BLaER1 (cell line): ENCODE measurements at regions not wholly inside any gene's neighbourhood (a gene's known extent, or its start where the extent isn't known, plus 50 kb on each side); places are given as distances from the start of the nearest gene placed in this dataset.
A peak's percentile ranks its signal among the peaks of the same experiment; 100 is the strongest.
"Not testable (repeated sequence)": the region's sequence is repeated elsewhere in the genome, so short reads cannot be mapped to it uniquely, and the experiment has no call there.

ENCODE experiments used
- H3K27ac ChIP-seq: shearing (Covaris generic); formaldehyde crosslinking; 2 replicates; pipeline ENCODE4 v1.8.1; 2022
- H3K27me3 ChIP-seq: shearing (Covaris generic); formaldehyde crosslinking; 2 replicates; pipeline ENCODE4 v1.8.1; 2022
- H3K36me3 ChIP-seq: shearing (Covaris generic); formaldehyde crosslinking; 2 replicates; pipeline ENCODE4 v1.8.1; 2022
- H3K4me1 ChIP-seq: shearing (Covaris generic); formaldehyde crosslinking; 2 replicates; pipeline ENCODE4 v1.8.1; 2022
- H3K4me2 ChIP-seq: shearing (Covaris generic); formaldehyde crosslinking; 2 replicates; pipeline ENCODE4 v1.8.1; 2022
- H3K4me3 ChIP-seq: shearing (Covaris generic); formaldehyde crosslinking; 2 replicates; pipeline ENCODE4 v1.8.1; 2022
- H3K9ac ChIP-seq: shearing (Covaris generic); formaldehyde crosslinking; 2 replicates; pipeline ENCODE4 v1.8.1; 2022
- H3K9me3 ChIP-seq: shearing (Covaris generic); formaldehyde crosslinking; 2 replicates; pipeline ENCODE4 v1.8.1; 2022
- H4K20me1 ChIP-seq: shearing (Covaris generic); formaldehyde crosslinking; 2 replicates; pipeline ENCODE4 v1.8.1; 2022
- Cebpa-rat ChIP-seq: shearing (Covaris generic); IDR thresholded peaks from 2 replicates; pipeline ENCODE4 v1.8.1; 2022

- Histone ChIP-seq H4K20me1 (no peaks in the 10 kb centered on the region), H3K4me1 (peaks cover 19% of the 10 kb centered on the region), H3K36me3 (no peaks in the 10 kb centered on the region), H3K27ac (peak overlapping the region; percentile 57), H3K4me2 (peak overlapping the region; percentile 73), H3K9me3 (no peaks in the 10 kb centered on the region), H3K9ac (peak overlapping the region; percentile 42; the same call in 1 of the 2 replicates), H3K27me3 (no peaks in the 10 kb centered on the region), H3K4me3 (peak overlapping the region; percentile 11; the same call in 1 of the 2 replicates)
- no peak for TF ChIP-seq Cebpa-rat
Measured at GRCh38 chr15:34665498-34666116, 82.2 kb upstream of the GOLGA8B start.

- Histone ChIP-seq H3K9me3 (no peaks in the 10 kb centered on the region), H3K4me1 (peaks cover 19% of the 10 kb centered on the region), H3K27me3 (no peaks in the 10 kb centered on the region), H3K4me3 (no peak overlapping the region), H3K9ac (no peak overlapping the region), H3K36me3 (no peaks in the 10 kb centered on the region), H4K20me1 (no peaks in the 10 kb centered on the region), H3K4me2 (no peak overlapping the region), H3K27ac (no peak overlapping the region)
- TF ChIP-seq Cebpa-rat = no peak
Measured at GRCh38 chr15:34664418-34664817, 81.0 kb upstream of the GOLGA8B start.

DNA sequence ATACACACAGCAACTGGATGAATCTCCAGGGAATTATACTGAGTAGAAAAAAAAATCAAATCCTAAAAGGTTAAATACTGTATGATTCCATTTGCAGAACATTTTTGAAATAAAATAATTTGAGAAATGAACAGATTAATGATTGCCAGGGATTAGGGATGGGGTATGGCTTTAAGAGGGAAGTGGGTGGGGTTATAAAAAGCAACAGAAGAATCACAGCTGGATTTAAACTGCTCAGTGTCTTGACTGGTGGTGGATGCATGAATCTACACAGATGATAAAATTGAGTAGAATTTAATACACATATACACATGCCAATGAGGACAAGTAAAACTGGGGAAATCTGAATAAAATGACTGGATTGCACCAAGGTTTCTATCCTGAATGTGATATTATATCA is 79.7 kb upstream of the GOLGA8B start:
- Histone ChIP-seq H3K36me3 (no peaks in the 10 kb centered on the region), H3K4me2 (no peak overlapping the region), H3K4me1 (peaks cover 19% of the 10 kb centered on the region), H3K4me3 (no peak overlapping the region), H3K9ac (no peak overlapping the region), H4K20me1 (no peaks in the 10 kb centered on the region), H3K27me3 (no peaks in the 10 kb centered on the region), H3K9me3 (no peaks in the 10 kb centered on the region), H3K27ac (no peak overlapping the region)
- TF ChIP-seq Cebpa-rat = no peak

DNA sequence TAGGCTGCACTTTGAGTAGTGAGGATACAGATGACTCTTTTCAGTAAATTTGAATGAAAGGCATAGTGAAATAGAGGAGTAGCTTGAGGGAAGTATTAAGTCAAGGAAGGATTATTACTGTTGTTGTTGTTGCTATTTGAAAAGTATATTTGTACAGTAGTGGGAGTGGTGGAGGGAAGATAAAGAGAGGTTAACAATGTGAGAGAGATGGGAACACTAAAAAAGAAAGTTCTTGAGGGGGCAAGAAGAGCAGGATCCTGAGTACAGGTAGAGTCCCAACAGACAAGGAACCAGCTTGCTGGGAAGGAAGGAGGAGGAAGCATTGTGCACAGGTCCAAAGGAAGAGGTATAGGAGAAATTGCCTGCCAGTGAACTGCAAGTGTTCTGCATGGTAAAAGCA is 75.6 kb upstream of the GOLGA8B start:
- Histone ChIP-seq H3K9me3 (no peaks in the 10 kb centered on the region), H3K27me3 (no peaks in the 10 kb centered on the region), H4K20me1 (no peaks in the 10 kb centered on the region), H3K4me2 (no peak overlapping the region), H3K9ac (no peak overlapping the region), H3K36me3 (no peaks in the 10 kb centered on the region), H3K4me3 (no peak overlapping the region), H3K27ac (no peak overlapping the region), H3K4me1 (no peaks in the 10 kb centered on the region)
- TF ChIP-seq Cebpa-rat = no peak

GRCh38 chr15:34657469-34658127 is 74.1 kb upstream of the GOLGA8B start:
- Histone ChIP-seq H3K9me3 (no peaks in the 10 kb centered on the region), H4K20me1 (no peaks in the 10 kb centered on the region), H3K4me2 (no peak overlapping the region), H3K4me1 (peaks cover 3% of the 10 kb centered on the region; the same call in 1 of the 2 replicates), H3K27me3 (no peaks in the 10 kb centered on the region), H3K36me3 (no peaks in the 10 kb centered on the region), H3K27ac (no peak overlapping the region), H3K4me3 (no peak overlapping the region), H3K9ac (no peak overlapping the region)
- TF ChIP-seq Cebpa-rat = no peak

DNA sequence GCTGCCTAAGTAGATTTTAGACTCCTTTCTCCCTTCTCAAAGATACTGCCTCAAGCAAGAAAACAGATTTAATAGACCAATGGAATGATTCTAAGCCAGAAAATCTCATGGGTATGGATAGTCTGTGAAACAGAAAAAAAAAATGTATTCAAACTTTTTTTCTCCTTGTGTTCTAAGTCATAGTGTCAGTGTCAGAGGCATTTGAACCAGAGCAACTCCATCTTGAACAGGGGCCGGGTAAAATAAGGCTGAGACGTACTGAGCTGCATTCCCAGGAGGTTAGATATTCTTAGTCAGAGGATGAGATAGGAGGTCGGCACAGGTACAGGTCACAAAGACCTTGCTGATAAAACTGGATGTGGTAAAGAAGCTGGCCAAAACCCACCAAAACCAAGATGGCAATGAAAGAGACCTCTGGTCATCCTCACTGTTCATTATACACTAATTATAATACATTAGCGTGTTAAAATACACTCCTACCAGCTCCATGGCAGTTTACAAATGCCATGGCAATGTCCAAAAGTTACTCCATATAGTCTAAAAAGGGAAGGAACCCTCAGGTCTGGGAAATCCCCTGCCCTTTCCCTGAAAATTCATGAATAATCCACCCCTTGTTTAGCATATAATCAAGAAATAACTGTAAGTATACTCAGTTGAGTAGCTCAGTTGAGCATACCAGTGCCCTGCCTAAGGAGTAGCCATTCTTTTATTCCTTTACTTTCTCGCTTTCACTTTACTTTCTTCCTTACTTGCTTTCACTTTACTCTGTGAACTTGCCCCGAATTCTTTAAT is 72.8 kb upstream of the GOLGA8B start:
- no peaks in the 10 kb centered on the region for H3K27me3 ChIP-seq
- H3K27ac ChIP-seq = no peak overlapping the region
- no peak overlapping the region for H3K4me3 ChIP-seq
- no peak for TF ChIP-seq Cebpa-rat
- H4K20me1 ChIP-seq = no peaks in the 10 kb centered on the region
- H3K36me3 ChIP-seq = no peaks in the 10 kb centered on the region
- H3K9ac ChIP-seq = no peak overlapping the region
- H3K4me2 ChIP-seq = no peak overlapping the region
- no peaks in the 10 kb centered on the region for H3K9me3 ChIP-seq
- H3K4me1 ChIP-seq = peaks cover 4% of the 10 kb centered on the region; the same call in 1 of the 2 replicates

- TF ChIP-seq Cebpa-rat = no peak
- H3K9me3 ChIP-seq = no peaks in the 10 kb centered on the region
Measured at GRCh38 chr15:34655326-34655725, 71.9 kb upstream of the GOLGA8B start.

GRCh38 chr15:34654625-34655024 is 71.2 kb upstream of the GOLGA8B start:
- Histone ChIP-seq H3K4me2 (no peak overlapping the region), H3K36me3 (no peaks in the 10 kb centered on the region), H3K9me3 (no peaks in the 10 kb centered on the region), H3K4me3 (no peak overlapping the region), H3K4me1 (peaks cover 4% of the 10 kb centered on the region; the same call in 1 of the 2 replicates), H3K27ac (no peak overlapping the region), H3K9ac (no peak overlapping the region), H3K27me3 (no peaks in the 10 kb centered on the region), H4K20me1 (no peaks in the 10 kb centered on the region)
- TF ChIP-seq Cebpa-rat = no peak

More at GRCh38 chr15:34655326-34655725, 71.9 kb upstream of the GOLGA8B start:
- Histone ChIP-seq H4K20me1 (no peaks in the 10 kb centered on the region), H3K27ac (no peak overlapping the region), H3K9ac (no peak overlapping the region), H3K4me1 (peaks cover 4% of the 10 kb centered on the region; the same call in 1 of the 2 replicates), H3K27me3 (no peaks in the 10 kb centered on the region), H3K36me3 (no peaks in the 10 kb centered on the region), H3K4me2 (no peak overlapping the region), H3K4me3 (no peak overlapping the region)

DNA sequence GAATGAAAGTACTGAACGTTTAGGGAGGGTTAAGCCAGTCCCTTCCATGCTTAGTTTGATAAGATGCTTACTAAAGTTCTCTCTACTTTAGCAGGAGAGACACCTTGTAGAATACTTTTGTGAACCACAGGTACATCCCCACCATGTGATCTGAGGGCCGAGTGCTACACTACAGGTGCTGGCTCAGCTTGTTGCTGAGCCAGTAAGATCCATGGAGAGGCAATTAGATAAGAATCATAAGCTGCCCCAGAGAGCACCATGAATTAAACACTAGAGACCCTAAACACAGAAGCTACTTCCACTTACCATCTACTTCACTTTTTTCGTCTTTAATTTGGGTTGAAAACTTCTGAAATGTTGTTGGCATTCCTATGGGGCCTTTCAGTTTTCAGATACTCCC is 70.5 kb upstream of the GOLGA8B start:
- no peak overlapping the region for H3K4me2 ChIP-seq
- no peaks in the 10 kb centered on the region for H3K27me3 ChIP-seq

DNA sequence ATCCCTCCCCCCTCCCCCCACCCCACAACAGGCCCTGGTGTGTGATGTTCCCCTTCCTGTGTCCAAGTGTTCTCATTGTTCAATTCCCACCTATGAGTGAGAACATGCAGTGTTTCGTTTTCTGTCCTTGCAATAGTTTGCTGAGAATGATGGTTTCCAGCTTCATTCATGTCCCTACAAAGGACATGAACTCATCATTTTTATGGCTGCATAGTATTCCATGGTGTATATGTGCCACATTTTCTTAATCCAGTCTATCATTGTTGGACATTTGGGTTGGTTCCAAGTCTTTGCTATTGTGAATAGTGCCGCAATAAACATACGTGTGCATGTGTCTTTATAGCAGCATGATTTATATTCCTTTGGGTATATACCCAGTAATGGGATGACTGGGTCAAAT is 69.9 kb upstream of the GOLGA8B start:
- H3K4me2 ChIP-seq, H3K36me3 ChIP-seq, H3K9ac ChIP-seq, H3K9me3 ChIP-seq, H3K27ac ChIP-seq, H3K27me3 ChIP-seq, H3K4me3 ChIP-seq, H4K20me1 ChIP-seq, H3K4me1 ChIP-seq: not testable (repeated sequence)

More for the DNA sequence above, 70.5 kb upstream of the GOLGA8B start:
- Histone ChIP-seq H3K27ac (no peak overlapping the region), H3K9ac (no peak overlapping the region), H3K4me3 (no peak overlapping the region), H3K4me1 (peaks cover 4% of the 10 kb centered on the region; the same call in 1 of the 2 replicates), H4K20me1 (no peaks in the 10 kb centered on the region), H3K9me3 (no peaks in the 10 kb centered on the region), H3K36me3 (no peaks in the 10 kb centered on the region)
- no peak for TF ChIP-seq Cebpa-rat
